Ishikawa (cell line): ENCODE measurements at regions not wholly inside any gene's neighbourhood (a gene's known extent, or its start where the extent isn't known, plus 50 kb on each side); places are given as distances from the start of the nearest gene placed in this dataset.

Experiments used
- CEBPB ChIP-seq: IDR thresholded peaks from 2 replicates; pipeline ENCODE4 v1.6.1; 2012
- CREB1 ChIP-seq: IDR thresholded peaks from 2 replicates; pipeline ENCODE4 v1.6.1; 2012; ENCODE audit warnings: low read depth
- EGR1 ChIP-seq: IDR thresholded peaks from 2 replicates; pipeline ENCODE4 v1.6.1; 2012
- EP300 ChIP-seq: IDR thresholded peaks from 2 replicates; pipeline ENCODE4 v1.6.1; 2012; ENCODE audit warnings: borderline replicate concordance
- FOXM1 ChIP-seq: IDR thresholded peaks from 2 replicates; pipeline ENCODE4 v1.6.1; 2012; ENCODE audit warnings: low read depth, borderline replicate concordance
- NFIC ChIP-seq: IDR thresholded peaks from 2 replicates; pipeline ENCODE4 v1.6.1; 2012
- RAD21 ChIP-seq: IDR thresholded peaks from 2 replicates; pipeline ENCODE4 v1.6.1; 2012; ENCODE audit warnings: low read depth
- TAF1 ChIP-seq: IDR thresholded peaks from 2 replicates; pipeline ENCODE4 v1.6.1; 2012; ENCODE audit warnings: low read depth, mild to moderate bottlenecking
- TEAD4 ChIP-seq: IDR thresholded peaks from 2 replicates; pipeline ENCODE4 v1.6.1; 2012
- YY1 ChIP-seq: IDR thresholded peaks from 2 replicates; pipeline ENCODE4 v1.6.1; 2012; ENCODE audit warnings: low read depth
- TF ChIP-seq, protein P1 (sequence below): IDR thresholded peaks from 2 replicates; pipeline ENCODE4 v1.6.1; 2012; ENCODE audit warnings: low read depth, mild to moderate bottlenecking
- TF ChIP-seq, protein P2 (sequence below): IDR thresholded peaks from 2 replicates; pipeline ENCODE4 v1.6.1; 2012
- TF ChIP-seq, protein P3 (sequence below): IDR thresholded peaks from 2 replicates; pipeline ENCODE4 v1.6.1; 2012

DNA sequence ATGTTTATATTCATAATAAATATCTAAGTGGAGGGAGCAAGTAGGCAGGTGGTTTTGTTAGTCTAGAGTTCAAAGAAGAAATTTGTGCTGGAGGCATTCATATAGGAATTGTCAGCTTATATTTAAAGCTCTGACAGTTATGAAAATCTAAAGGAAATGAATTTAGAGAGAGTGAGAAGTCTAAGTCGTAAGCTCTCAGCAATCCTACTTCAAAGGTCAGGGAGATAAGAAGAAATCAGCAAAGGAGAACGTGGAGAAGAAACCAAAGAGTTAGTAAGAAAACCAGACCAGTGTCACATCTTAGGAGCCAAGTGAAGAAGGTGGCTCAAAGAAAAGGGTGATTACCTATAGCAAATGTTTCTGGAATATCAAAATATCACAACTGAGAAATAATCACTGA lies 241.8 kb downstream of the FSCB start:
- TF ChIP-seq, protein P1, sequence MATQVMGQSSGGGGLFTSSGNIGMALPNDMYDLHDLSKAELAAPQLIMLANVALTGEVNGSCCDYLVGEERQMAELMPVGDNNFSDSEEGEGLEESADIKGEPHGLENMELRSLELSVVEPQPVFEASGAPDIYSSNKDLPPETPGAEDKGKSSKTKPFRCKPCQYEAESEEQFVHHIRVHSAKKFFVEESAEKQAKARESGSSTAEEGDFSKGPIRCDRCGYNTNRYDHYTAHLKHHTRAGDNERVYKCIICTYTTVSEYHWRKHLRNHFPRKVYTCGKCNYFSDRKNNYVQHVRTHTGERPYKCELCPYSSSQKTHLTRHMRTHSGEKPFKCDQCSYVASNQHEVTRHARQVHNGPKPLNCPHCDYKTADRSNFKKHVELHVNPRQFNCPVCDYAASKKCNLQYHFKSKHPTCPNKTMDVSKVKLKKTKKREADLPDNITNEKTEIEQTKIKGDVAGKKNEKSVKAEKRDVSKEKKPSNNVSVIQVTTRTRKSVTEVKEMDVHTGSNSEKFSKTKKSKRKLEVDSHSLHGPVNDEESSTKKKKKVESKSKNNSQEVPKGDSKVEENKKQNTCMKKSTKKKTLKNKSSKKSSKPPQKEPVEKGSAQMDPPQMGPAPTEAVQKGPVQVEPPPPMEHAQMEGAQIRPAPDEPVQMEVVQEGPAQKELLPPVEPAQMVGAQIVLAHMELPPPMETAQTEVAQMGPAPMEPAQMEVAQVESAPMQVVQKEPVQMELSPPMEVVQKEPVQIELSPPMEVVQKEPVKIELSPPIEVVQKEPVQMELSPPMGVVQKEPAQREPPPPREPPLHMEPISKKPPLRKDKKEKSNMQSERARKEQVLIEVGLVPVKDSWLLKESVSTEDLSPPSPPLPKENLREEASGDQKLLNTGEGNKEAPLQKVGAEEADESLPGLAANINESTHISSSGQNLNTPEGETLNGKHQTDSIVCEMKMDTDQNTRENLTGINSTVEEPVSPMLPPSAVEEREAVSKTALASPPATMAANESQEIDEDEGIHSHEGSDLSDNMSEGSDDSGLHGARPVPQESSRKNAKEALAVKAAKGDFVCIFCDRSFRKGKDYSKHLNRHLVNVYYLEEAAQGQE: no peak
- TF ChIP-seq, protein P2, sequence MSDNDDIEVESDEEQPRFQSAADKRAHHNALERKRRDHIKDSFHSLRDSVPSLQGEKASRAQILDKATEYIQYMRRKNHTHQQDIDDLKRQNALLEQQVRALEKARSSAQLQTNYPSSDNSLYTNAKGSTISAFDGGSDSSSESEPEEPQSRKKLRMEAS: no peak
- TF ChIP-seq EGR1 (no peak), TEAD4 (no peak), FOXM1 (no peak), CEBPB (no peak), EP300 (no peak), TAF1 (no peak), RAD21 (no peak), YY1 (no peak), CREB1 (no peak), NFIC (no peak)
- TF ChIP-seq, protein P3, sequence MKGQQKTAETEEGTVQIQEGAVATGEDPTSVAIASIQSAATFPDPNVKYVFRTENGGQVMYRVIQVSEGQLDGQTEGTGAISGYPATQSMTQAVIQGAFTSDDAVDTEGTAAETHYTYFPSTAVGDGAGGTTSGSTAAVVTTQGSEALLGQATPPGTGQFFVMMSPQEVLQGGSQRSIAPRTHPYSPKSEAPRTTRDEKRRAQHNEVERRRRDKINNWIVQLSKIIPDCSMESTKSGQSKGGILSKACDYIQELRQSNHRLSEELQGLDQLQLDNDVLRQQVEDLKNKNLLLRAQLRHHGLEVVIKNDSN: no peak
